ENCODE measurements at regions not wholly inside any gene's neighbourhood (a gene's known extent, or its start where the extent isn't known, plus 50 kb on each side); places are given as distances from the start of the nearest gene placed in this dataset.

- no peak for ATAC-seq (ENCODE audit: low FRiP score)
- no peak for TF ChIP-seq CTCF (IDR thresholded peaks at IDR 0.05)
- DNase-seq (ENCODE audit: low spot score) = no peak
These were observed 96.1 kb upstream of the UQCRFS1 start for GRCh38 chr19:29308977-29309590.

GRCh38 chr19:29309637-29310036 lies 96.7 kb upstream of the UQCRFS1 start:
- no peak for TF ChIP-seq CTCF (IDR thresholded peaks at IDR 0.05)
- ATAC-seq (ENCODE audit: low FRiP score) (no peak), DNase-seq (ENCODE audit: low spot score) (no peak)

GRCh38 chr19:29311191-29311790 lies 98.3 kb upstream of the UQCRFS1 start:
- ATAC-seq (ENCODE audit: low FRiP score) (no peak), DNase-seq (ENCODE audit: low spot score) (no peak)
- TF ChIP-seq CTCF (IDR thresholded peaks at IDR 0.05) = no peak

- no peak for TF ChIP-seq CTCF (IDR thresholded peaks at IDR 0.05)
- no peak for ATAC-seq (ENCODE audit: low FRiP score)
- no peak for DNase-seq (ENCODE audit: low spot score)
These were observed 102.7 kb upstream of the UQCRFS1 start for GRCh38 chr19:29315556-29316190.

GRCh38 chr19:29318581-29318980 lies 105.6 kb upstream of the UQCRFS1 start:
- no peak for ATAC-seq (ENCODE audit: low FRiP score)
- TF ChIP-seq CTCF (IDR thresholded peaks at IDR 0.05) = no peak
- no peak for DNase-seq (ENCODE audit: low spot score)

- no peak for ATAC-seq (ENCODE audit: low FRiP score)
- no peak for TF ChIP-seq CTCF (IDR thresholded peaks at IDR 0.05)
These were observed 107.1 kb upstream of the UQCRFS1 start for GRCh38 chr19:29320086-29320485.

GRCh38 chr19:29320618-29321017 lies 107.7 kb upstream of the UQCRFS1 start:
- ATAC-seq (ENCODE audit: low FRiP score) (no peak), DNase-seq (ENCODE audit: low spot score) (no peak)
- TF ChIP-seq CTCF (IDR thresholded peaks at IDR 0.05) = no peak

More at GRCh38 chr19:29320086-29320485, 107.1 kb upstream of the UQCRFS1 start:
- DNase-seq (ENCODE audit: low spot score) = no peak

Data from omental fat pad (tissue), 3 donors.